NCI-H510A (cell line): ENCODE measurements at regions not wholly inside any gene's neighbourhood (a gene's known extent, or its start where the extent isn't known, plus 50 kb on each side); places are given as distances from the start of the nearest gene placed in this dataset.
"Not testable (repeated sequence)": the region's sequence is repeated elsewhere in the genome, so short reads cannot be mapped to it uniquely, and the experiment has no call there.

Experiments used
- DNase-seq: peaks from one replicate; lab custom pipeline; 2025; lab: John Stamatoyannopoulos, UW

GRCh38 chr13:59360108-59360507 lies 803.6 kb downstream of the DIAPH3 start:
- no peak for DNase-seq

- DNase-seq, result no peak
Measured at GRCh38 chr13:59360916-59361315, 802.8 kb downstream of the DIAPH3 start.

GRCh38 chr13:59363313-59363712 lies 800.4 kb downstream of the DIAPH3 start:
- no peak for DNase-seq

- no peak for DNase-seq
Measured at GRCh38 chr13:59363947-59364346, 799.8 kb downstream of the DIAPH3 start.

GRCh38 chr13:59364641-59365085 lies 799.1 kb downstream of the DIAPH3 start:
- DNase-seq, result no peak

GRCh38 chr13:59367467-59367866 lies 796.3 kb downstream of the DIAPH3 start:
- DNase-seq, result no peak

GRCh38 chr13:59367904-59368303 lies 795.8 kb downstream of the DIAPH3 start:
- DNase-seq, result no peak

GRCh38 chr13:59368693-59369092 lies 795.0 kb downstream of the DIAPH3 start:
- no peak for DNase-seq

GRCh38 chr13:59371229-59371628 lies 792.5 kb downstream of the DIAPH3 start:
- no peak for DNase-seq

GRCh38 chr13:59373341-59373740 lies 790.4 kb downstream of the DIAPH3 start:
- no peak for DNase-seq

- DNase-seq, result no peak
Measured at GRCh38 chr13:59374691-59375090, 789.0 kb downstream of the DIAPH3 start.

- DNase-seq, result no peak
Measured at GRCh38 chr13:59384154-59384553, 779.6 kb downstream of the DIAPH3 start.

- no peak for DNase-seq
Measured at GRCh38 chr13:59391696-59392095, 772.0 kb downstream of the DIAPH3 start.

GRCh38 chr13:59392328-59392727 lies 771.4 kb downstream of the DIAPH3 start:
- no peak for DNase-seq

GRCh38 chr13:59394496-59394895 lies 769.2 kb downstream of the DIAPH3 start:
- no peak for DNase-seq

- no peak for DNase-seq
Measured at GRCh38 chr13:59398127-59398526, 765.6 kb downstream of the DIAPH3 start.

GRCh38 chr13:59398661-59399060 lies 765.1 kb downstream of the DIAPH3 start:
- no peak for DNase-seq

GRCh38 chr13:59399513-59399912 lies 764.2 kb downstream of the DIAPH3 start:
- no peak for DNase-seq

- no peak for DNase-seq
Measured at GRCh38 chr13:59404331-59404730, 759.4 kb downstream of the DIAPH3 start.

- not testable (repeated sequence) for DNase-seq
Measured at GRCh38 chr13:59407251-59407650, 756.5 kb downstream of the DIAPH3 start.

GRCh38 chr13:59408738-59409137 lies 755.0 kb downstream of the DIAPH3 start:
- no peak for DNase-seq

GRCh38 chr13:59409211-59409610 lies 754.5 kb downstream of the DIAPH3 start:
- DNase-seq, result no peak

GRCh38 chr13:59409634-59410200 lies 754.0 kb downstream of the DIAPH3 start:
- DNase-seq, result no peak

- DNase-seq, result no peak
Measured at GRCh38 chr13:59413126-59413525, 750.6 kb downstream of the DIAPH3 start.

GRCh38 chr13:59414006-59414405 lies 749.7 kb downstream of the DIAPH3 start:
- DNase-seq, result no peak
